ENCODE measurements at regions not wholly inside any gene's neighbourhood (a gene's known extent, or its start where the extent isn't known, plus 50 kb on each side); places are given as distances from the start of the nearest gene placed in this dataset.

DNA sequence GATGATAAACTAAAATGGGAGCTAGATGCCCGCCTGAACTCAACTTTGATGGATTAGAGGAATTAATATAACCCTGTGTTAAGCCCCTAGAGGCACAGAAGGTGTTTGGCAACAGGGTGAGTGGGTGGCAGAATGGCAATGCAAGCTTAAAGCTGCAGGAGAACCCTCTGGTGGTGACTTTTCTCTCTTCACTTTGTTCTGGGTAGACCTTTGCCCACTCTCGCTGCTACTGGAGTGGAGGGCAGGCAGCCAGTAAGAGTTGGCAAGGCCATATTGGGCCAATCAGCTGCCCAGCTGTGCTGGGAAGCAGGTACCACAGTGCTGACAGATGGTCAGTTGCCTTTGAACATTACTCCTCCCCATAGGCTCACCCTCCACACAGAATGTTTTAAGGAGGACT is 468.2 kb downstream of the MMUT start:
- WGBS, 4 donors = 57 to 66% (median 63%) methylated on average over 2 of the region's 2 CpGs
- TF ChIP-seq POLR2A (IDR thresholded peaks at IDR 0.05) = no peak
- TF ChIP-seq, protein P1, sequence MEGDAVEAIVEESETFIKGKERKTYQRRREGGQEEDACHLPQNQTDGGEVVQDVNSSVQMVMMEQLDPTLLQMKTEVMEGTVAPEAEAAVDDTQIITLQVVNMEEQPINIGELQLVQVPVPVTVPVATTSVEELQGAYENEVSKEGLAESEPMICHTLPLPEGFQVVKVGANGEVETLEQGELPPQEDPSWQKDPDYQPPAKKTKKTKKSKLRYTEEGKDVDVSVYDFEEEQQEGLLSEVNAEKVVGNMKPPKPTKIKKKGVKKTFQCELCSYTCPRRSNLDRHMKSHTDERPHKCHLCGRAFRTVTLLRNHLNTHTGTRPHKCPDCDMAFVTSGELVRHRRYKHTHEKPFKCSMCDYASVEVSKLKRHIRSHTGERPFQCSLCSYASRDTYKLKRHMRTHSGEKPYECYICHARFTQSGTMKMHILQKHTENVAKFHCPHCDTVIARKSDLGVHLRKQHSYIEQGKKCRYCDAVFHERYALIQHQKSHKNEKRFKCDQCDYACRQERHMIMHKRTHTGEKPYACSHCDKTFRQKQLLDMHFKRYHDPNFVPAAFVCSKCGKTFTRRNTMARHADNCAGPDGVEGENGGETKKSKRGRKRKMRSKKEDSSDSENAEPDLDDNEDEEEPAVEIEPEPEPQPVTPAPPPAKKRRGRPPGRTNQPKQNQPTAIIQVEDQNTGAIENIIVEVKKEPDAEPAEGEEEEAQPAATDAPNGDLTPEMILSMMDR (IDR thresholded peaks at IDR 0.05) = no peak

DNA sequence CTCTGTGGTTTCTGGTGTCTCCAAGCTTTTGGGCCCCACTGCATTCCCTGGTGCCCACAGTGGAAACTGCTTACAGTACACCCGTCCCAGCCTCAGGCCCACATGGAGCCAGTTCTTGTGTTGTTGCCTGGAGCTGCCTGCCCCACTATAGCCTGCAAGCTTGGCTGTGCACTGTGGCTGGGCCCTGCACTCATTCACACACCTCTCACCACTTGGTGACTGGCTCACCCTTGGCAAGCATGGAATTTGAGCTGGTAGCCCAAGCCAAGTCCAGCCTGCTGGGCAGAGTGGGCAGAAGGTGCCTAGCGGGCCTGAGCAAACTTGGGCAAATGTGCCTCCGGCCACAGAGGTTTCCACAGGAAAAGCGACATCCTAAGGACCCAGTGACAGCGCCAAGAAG is 472.3 kb downstream of the MMUT start:
- no peaks in the 10 kb centered on the region for H3K4me1 ChIP-seq
- no peak overlapping the region for H3K4me3 ChIP-seq
- DNase-seq (no peak), ATAC-seq (no peak)
- H3K27me3 ChIP-seq = no peaks in the 10 kb centered on the region
- H3K9me3 ChIP-seq = peaks cover 0 to 15% (median 0%) of the 10 kb centered on the region in 12 donors
- WGBS, 4 donors = 93 to 99% (median 94%) methylated on average over 4 to 5 of the region's 5 CpGs
- H3K27ac ChIP-seq = no peak overlapping the region
- intact Hi-C loops (cut with DNase I) = no loop called here
- no peak for TF ChIP-seq POLR2A (IDR thresholded peaks at IDR 0.05)
- TF ChIP-seq, protein P1 (IDR thresholded peaks at IDR 0.05) = no peak
- H3K36me3 ChIP-seq = no peaks in the 10 kb centered on the region

More for the DNA sequence above, 468.2 kb downstream of the MMUT start:
- no peaks in the 10 kb centered on the region for H3K27me3 ChIP-seq
- H3K27ac ChIP-seq = no peak overlapping the region
- H3K9me3 ChIP-seq = peaks cover 0 to 3% (median 0%) of the 10 kb centered on the region in 12 donors
- no peak overlapping the region for H3K4me3 ChIP-seq
- intact Hi-C loops (cut with DNase I) = no loop called here
- ATAC-seq = no peak
- H3K4me1 ChIP-seq = no peaks in the 10 kb centered on the region
- H3K36me3 ChIP-seq = no peaks in the 10 kb centered on the region
- no peak for DNase-seq

DNA sequence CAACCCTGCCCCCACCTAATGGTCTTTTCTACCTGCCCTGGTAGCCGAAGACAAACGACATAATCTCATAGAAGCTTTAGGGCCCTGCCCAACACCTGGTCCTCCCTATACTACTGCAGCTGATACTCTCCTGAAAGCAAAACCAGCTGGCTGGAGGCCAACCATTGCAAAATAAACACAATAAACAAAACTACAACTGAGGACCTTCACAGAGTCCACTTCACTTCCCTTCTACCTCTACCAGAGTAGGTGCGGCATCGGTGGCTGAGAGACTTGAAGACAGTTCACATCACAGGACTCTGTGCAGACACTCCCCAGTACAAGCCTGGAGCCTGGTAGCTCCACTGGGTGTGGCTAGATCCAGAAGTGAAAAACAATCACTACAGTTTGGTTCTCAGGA is 476.2 kb downstream of the MMUT start:
- intact Hi-C loops (cut with DNase I) = no loop called here
- WGBS, 4 donors = 77 to 86% (median 84%) methylated on average over 4 of the region's 4 CpGs
- ATAC-seq (no peak), DNase-seq (no peak)
- H3K27ac ChIP-seq = no peak overlapping the region
- no peaks in the 10 kb centered on the region for H3K36me3 ChIP-seq
- no peaks in the 10 kb centered on the region for H3K27me3 ChIP-seq
- TF ChIP-seq POLR2A (IDR thresholded peaks at IDR 0.05) = no peak
- TF ChIP-seq, protein P1 (IDR thresholded peaks at IDR 0.05) = no peak
- no peak overlapping the region for H3K4me3 ChIP-seq
- peaks cover 0 to 15% (median 0%) of the 10 kb centered on the region in 12 donors for H3K9me3 ChIP-seq
- no peaks in the 10 kb centered on the region for H3K4me1 ChIP-seq

DNA sequence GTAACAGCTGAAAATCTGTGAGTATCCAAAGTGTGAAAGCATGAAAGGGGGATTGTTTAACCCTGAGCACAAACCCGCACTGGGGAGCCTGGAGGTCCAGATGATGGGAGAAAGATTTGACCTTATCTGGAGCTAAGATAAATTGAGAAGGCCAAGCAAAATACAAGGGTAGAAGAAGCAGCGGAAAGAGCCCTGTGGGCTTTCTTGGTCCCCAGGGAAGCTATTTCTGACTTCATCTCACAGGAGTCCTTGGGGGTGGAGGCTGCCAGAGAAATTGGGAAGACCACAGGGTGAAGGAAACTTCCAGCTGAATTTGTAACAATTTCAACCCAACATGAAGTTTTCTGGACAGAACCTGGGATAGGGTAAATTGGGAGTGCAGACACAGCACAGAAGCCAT is 476.9 kb downstream of the MMUT start:
- no peaks in the 10 kb centered on the region for H3K27me3 ChIP-seq
- H3K36me3 ChIP-seq = no peaks in the 10 kb centered on the region
- intact Hi-C loops (cut with DNase I) = no loop called here
- no peak overlapping the region for H3K27ac ChIP-seq
- H3K4me3 ChIP-seq = no peak overlapping the region
- no peak for TF ChIP-seq POLR2A (IDR thresholded peaks at IDR 0.05)
- TF ChIP-seq, protein P1 (IDR thresholded peaks at IDR 0.05) = no peak
- WGBS, 4 donors = 70 to 77% (median 73%) methylated on average over 2 of the region's 2 CpGs
- ATAC-seq (no peak), DNase-seq (no peak)
- peaks cover 0 to 15% (median 0%) of the 10 kb centered on the region in 12 donors for H3K9me3 ChIP-seq
- no peaks in the 10 kb centered on the region for H3K4me1 ChIP-seq
